Fibroblast of mammary gland (primary cell): ENCODE measurements at regions not wholly inside any gene's neighbourhood (a gene's known extent, or its start where the extent isn't known, plus 50 kb on each side); places are given as distances from the start of the nearest gene placed in this dataset.

Experiments used
- DNase-seq: peaks from one replicate; pipeline ENCODE4 v3.0.0-alpha.2; 2010; ENCODE audit warnings: low read depth
- H3K4me3 ChIP-seq: 2 replicates; pipeline ENCODE4 v1.5.1; 2011; ENCODE audit warnings: low read depth, mild to moderate bottlenecking, low read length, moderate library complexity; ENCODE audit not compliant: control insufficient read depth
- CTCF ChIP-seq: conservative IDR thresholded peaks from 2 replicates; pipeline ENCODE4 v1.5.1; 2011; ENCODE audit warnings: low read depth, low read length, inconsistent platforms; ENCODE audit not compliant: control insufficient read depth, insufficient read depth

DNA sequence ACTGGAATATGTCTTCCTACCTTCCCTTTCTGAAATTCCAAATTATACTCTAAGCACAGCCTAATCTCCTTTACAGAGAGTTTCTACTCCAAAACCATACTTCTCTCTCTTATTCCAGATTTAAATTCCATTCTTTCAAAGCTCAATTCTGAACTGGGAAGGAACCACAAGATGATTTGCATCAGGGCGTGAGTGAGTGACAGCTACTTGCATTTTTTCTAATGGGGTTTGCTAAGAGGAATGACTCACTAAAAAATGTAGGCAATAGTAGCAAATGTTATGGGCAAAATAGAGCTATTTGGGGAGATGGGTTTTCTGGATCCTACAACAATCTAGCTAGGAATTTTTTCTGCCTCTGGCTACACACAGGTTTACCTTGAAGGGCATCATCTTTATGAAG, 244.6 kb upstream of the PSMD7 start:
- H3K4me3 ChIP-seq = no peak overlapping the region
- no peak for DNase-seq
- no peak for TF ChIP-seq CTCF

- no peak overlapping the region for H3K4me3 ChIP-seq
- no peak for TF ChIP-seq CTCF
- DNase-seq = no peak
Measured at GRCh38 chr16:74049027-74049426, 247.6 kb upstream of the PSMD7 start.

GRCh38 chr16:74046524-74046923, 250.1 kb upstream of the PSMD7 start:
- no peak for DNase-seq
- no peak overlapping the region for H3K4me3 ChIP-seq
- TF ChIP-seq CTCF = no peak

DNA sequence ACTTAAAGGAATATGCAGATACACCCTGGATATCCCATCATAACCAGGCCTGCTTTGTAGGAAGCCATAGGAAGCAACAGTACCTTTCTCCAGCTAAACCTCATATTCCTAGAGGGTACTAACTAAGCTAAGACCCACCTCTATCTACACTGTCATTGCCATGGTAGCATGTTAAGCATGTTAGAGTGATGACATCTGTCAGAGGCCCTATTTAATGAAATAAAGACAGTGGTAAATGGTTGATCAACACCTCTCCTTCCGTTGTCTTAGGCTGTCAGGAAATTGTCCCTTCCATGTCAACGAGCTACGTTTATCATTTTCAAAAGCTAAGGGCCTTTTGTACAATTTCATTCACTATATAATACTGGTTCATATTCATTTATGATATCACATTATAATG, 251.1 kb upstream of the PSMD7 start:
- no peak overlapping the region for H3K4me3 ChIP-seq
- no peak for TF ChIP-seq CTCF
- DNase-seq = no peak

DNA sequence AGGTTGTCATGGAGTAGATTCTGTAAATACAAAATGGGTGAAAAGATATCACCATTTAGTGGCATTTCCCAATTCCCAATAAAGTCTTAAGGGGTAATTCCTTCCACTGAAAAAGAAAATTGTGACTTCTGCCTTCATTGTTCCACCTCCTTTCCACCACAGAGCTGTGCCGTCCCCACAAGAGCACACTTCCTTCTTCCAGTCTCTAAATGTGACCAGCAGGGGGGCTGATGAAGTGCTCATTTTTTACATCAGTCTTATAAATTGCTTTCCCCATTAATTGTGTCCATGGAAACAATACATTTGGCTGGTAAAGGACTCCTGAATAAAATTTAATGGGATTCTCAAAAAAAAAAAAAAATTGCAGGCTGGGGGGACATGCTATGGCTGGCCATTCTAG, 260.8 kb upstream of the PSMD7 start:
- peak; percentile 4 for DNase-seq
- no peak overlapping the region for H3K4me3 ChIP-seq
- peak; percentile 14 for TF ChIP-seq CTCF

- peak; percentile 18 for DNase-seq
- TF ChIP-seq CTCF = peak; percentile 43
- no peak overlapping the region for H3K4me3 ChIP-seq
Measured at GRCh38 chr16:74034862-74035261, 261.8 kb upstream of the PSMD7 start.

DNA sequence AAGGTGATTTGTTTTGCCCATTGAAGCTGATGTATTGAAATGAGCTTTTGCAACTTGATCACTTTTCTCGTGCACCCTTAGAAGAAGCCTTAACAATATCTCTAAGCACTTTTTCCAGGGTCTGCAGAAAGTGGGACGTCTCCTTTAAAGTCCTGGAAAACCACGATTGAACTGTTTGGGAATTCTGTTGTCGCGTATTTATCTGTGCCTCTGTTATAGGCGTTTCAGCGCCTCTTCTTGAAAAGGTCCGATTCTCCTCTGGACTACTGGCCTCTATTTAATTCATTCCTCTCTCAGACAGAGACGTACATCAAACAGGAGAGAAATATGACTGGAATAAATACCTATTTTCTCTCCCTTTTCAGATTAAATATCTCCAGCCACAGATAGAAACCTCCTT, 262.4 kb upstream of the PSMD7 start:
- no peak for TF ChIP-seq CTCF
- no peak overlapping the region for H3K4me3 ChIP-seq
- DNase-seq = no peak
